ENCODE measurements at regions not wholly inside any gene's neighbourhood (a gene's known extent, or its start where the extent isn't known, plus 50 kb on each side); places are given as distances from the start of the nearest gene placed in this dataset.
"Not testable (repeated sequence)": the region's sequence is repeated elsewhere in the genome, so short reads cannot be mapped to it uniquely, and the experiment has no call there.

- no peak overlapping the region for H3K4me3 ChIP-seq (ENCODE audit: low read depth, low read length)
- DNase-seq (ENCODE audit: low read depth), result no peak
- no peak for TF ChIP-seq CTCF (conservative IDR thresholded peaks at IDR 0.05; ENCODE audit: low read depth, low read length)
These were observed 387.2 kb downstream of the SEC14L1 start for GRCh38 chr17:77527836-77528505.

GRCh38 chr17:77528516-77529327 is 388.0 kb downstream of the SEC14L1 start:
- no peak for TF ChIP-seq CTCF (conservative IDR thresholded peaks at IDR 0.05; ENCODE audit: low read depth, low read length)
- no peak for DNase-seq (ENCODE audit: low read depth)
- H3K4me3 ChIP-seq (ENCODE audit: low read depth, low read length), result peak overlapping the region; percentile 26

- H3K4me3 ChIP-seq (ENCODE audit: low read depth, low read length), result no peak overlapping the region
These were observed 388.5 kb downstream of the SEC14L1 start for GRCh38 chr17:77529328-77529650.

GRCh38 chr17:77530591-77530990 is 389.8 kb downstream of the SEC14L1 start:
- no peak for DNase-seq (ENCODE audit: low read depth)
- no peak overlapping the region for H3K4me3 ChIP-seq (ENCODE audit: low read depth, low read length)
- TF ChIP-seq CTCF (conservative IDR thresholded peaks at IDR 0.05; ENCODE audit: low read depth, low read length), result no peak

More at GRCh38 chr17:77529328-77529650, 388.5 kb downstream of the SEC14L1 start:
- no peak for DNase-seq (ENCODE audit: low read depth)
- no peak for TF ChIP-seq CTCF (conservative IDR thresholded peaks at IDR 0.05; ENCODE audit: low read depth, low read length)

- no peak for TF ChIP-seq CTCF (conservative IDR thresholded peaks at IDR 0.05; ENCODE audit: low read depth, low read length)
These were observed 390.2 kb downstream of the SEC14L1 start for GRCh38 chr17:77531002-77531401.

GRCh38 chr17:77531641-77532040 is 390.9 kb downstream of the SEC14L1 start:
- H3K4me3 ChIP-seq (ENCODE audit: low read depth, low read length), result no peak overlapping the region
- TF ChIP-seq CTCF (conservative IDR thresholded peaks at IDR 0.05; ENCODE audit: low read depth, low read length), result no peak
- no peak for DNase-seq (ENCODE audit: low read depth)

More at GRCh38 chr17:77531002-77531401, 390.2 kb downstream of the SEC14L1 start:
- H3K4me3 ChIP-seq (ENCODE audit: low read depth, low read length), result no peak overlapping the region
- no peak for DNase-seq (ENCODE audit: low read depth)

- not testable (repeated sequence) for DNase-seq (ENCODE audit: low read depth); H3K4me3 ChIP-seq (ENCODE audit: low read depth, low read length)
These were observed 392.9 kb downstream of the SEC14L1 start for GRCh38 chr17:77533697-77534096.
